ENCODE measurements at regions not wholly inside any gene's neighbourhood (a gene's known extent, or its start where the extent isn't known, plus 50 kb on each side); places are given as distances from the start of the nearest gene placed in this dataset.
"Not testable (repeated sequence)": the region's sequence is repeated elsewhere in the genome, so short reads cannot be mapped to it uniquely, and the experiment has no call there.

DNA sequence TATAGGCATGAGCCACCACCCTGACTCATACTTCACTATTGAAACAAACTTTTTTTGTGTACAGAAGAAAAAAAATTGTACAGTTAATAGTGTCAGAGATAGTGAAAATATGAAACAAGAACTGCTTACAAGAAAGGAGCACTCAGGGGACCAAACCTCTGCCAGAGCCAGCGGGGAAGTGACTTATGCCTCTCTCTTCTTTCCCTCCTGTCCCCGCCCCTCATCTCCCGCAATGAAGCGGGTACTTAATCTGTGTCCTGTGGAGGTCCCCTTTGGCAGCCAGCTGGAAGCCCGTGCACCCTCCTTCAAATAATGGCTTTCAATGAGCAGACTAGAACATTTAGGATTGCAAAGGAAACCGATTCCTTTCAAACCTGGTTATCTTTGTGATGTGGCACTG is 51.5 kb downstream of the PPIAL4A start:
- not testable (repeated sequence) for H4K20me1 ChIP-seq (ENCODE audit: insufficient read depth, low read length); H3K4me1 ChIP-seq (ENCODE audit: low read length); H3K4me3 ChIP-seq (ENCODE audit: low read length); H2AFZ ChIP-seq (ENCODE audit: low read depth, low read length); H3K36me3 ChIP-seq (replicated peaks; ENCODE audit: low read depth, low read length); H3K27me3 ChIP-seq (ENCODE audit: low read depth, low read length); H3K79me2 ChIP-seq (ENCODE audit: low read length); H3K9ac ChIP-seq (ENCODE audit: low read length); H3K9me3 ChIP-seq (ENCODE audit: insufficient read depth, low read length); H3K27ac ChIP-seq (ENCODE audit: low read length)
- peak overlapping the region; percentile 20; the same call in 1 of the 2 replicates for H3K4me2 ChIP-seq (ENCODE audit: low read length)

DNA sequence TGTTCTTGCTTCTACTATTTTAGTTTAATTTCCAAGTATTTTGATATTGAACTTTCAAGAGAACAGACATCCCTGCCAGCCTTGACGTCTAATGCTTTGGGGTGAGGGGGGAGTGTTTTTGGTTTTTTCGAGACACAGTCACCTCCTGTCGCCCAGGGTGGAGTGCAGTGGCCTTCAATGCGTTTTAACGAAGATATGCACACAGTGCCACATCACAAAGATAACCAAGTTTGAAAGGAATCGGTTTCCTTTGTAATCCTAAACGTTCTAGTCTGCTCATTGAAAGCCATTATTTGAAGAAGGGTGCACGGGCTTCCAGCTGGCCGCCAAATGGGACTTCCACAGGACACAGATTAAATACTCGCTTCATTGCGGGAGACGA is 52.3 kb downstream of the PPIAL4A start:
- peak overlapping the region; percentile 75 for H3K4me3 ChIP-seq (ENCODE audit: low read length)
- H2AFZ ChIP-seq (ENCODE audit: low read depth, low read length), result peak overlapping the region; percentile 57
- H3K36me3 ChIP-seq (replicated peaks; ENCODE audit: low read depth, low read length); H3K27me3 ChIP-seq (ENCODE audit: low read depth, low read length); H3K27ac ChIP-seq (ENCODE audit: low read length); H4K20me1 ChIP-seq (ENCODE audit: insufficient read depth, low read length); H3K4me1 ChIP-seq (ENCODE audit: low read length); H3K79me2 ChIP-seq (ENCODE audit: low read length); H3K9me3 ChIP-seq (ENCODE audit: insufficient read depth, low read length): not testable (repeated sequence)
- H3K9ac ChIP-seq (ENCODE audit: low read length), result peak overlapping the region; percentile 78
- peak overlapping the region; percentile 63 for H3K4me2 ChIP-seq (ENCODE audit: low read length)

DNA sequence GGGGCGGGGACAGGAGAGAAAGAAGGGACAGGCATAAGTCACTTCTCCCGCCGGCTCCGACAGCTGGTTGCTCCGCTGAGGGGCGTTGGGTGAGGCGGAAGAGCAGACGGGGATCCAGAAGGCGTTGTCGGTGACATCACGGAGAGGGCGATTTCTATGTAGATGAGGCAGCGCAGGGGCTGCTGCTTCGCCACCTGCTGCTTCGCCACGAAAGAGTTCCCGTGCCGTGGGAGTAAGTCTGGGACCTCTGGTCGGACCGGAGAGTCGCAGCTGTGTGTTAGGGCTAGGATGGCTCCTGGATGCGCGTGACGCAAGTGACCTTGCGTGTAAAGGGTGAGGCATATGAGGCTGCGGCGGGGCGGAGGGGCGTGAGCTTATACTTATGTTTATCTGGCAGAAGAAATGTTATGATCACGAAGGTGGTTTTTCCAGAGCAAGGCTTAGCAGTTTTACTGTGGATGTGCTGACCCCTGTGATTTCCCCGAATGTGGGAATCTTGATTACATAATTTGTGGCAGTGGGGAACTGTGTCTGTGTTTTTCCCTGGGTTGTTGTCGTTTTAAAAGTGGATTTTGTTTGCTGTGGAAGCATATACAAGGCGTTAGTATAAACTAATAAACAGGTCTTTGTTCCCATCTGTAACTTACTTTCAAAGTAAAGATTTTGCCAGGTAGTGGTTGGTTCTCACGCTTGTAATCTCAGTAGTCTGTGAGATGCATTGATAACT is 52.8 kb downstream of the PPIAL4A start:
- Histone ChIP-seq H3K4me3 (ENCODE audit: low read length) (peak overlapping the region; percentile 75), H3K4me2 (ENCODE audit: low read length) (peak overlapping the region; percentile 63), H3K27ac (ENCODE audit: low read length) (peak overlapping the region; percentile 57), H2AFZ (ENCODE audit: low read depth, low read length) (peak overlapping the region; percentile 57), H3K9ac (ENCODE audit: low read length) (peak overlapping the region; percentile 78)
- not testable (repeated sequence) for H3K36me3 ChIP-seq (replicated peaks; ENCODE audit: low read depth, low read length); H3K9me3 ChIP-seq (ENCODE audit: insufficient read depth, low read length); H3K4me1 ChIP-seq (ENCODE audit: low read length); H3K27me3 ChIP-seq (ENCODE audit: low read depth, low read length); H4K20me1 ChIP-seq (ENCODE audit: insufficient read depth, low read length); H3K79me2 ChIP-seq (ENCODE audit: low read length)

DNA sequence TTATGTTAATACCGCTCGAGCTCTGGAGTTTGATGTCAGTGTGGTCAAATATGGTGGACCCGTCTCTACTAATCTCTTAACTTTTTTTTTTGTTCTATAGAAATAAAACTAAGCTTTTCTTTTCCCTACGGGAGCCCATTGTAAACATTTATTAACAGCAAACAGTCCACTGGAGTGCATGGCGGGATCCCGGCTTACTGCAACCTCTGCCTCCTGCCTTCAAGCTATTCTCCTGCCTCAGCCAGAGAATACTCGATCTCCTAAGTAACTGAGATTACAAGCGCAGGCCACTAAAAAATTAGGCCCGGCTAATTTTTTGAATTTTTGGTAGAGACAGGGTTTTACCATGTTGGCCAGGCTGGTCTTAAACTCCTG is 53.4 kb downstream of the PPIAL4A start:
- H3K4me1 ChIP-seq (ENCODE audit: low read length); H3K79me2 ChIP-seq (ENCODE audit: low read length); H3K9me3 ChIP-seq (ENCODE audit: insufficient read depth, low read length); H3K9ac ChIP-seq (ENCODE audit: low read length); H3K36me3 ChIP-seq (replicated peaks; ENCODE audit: low read depth, low read length); H3K27me3 ChIP-seq (ENCODE audit: low read depth, low read length); H4K20me1 ChIP-seq (ENCODE audit: insufficient read depth, low read length); H2AFZ ChIP-seq (ENCODE audit: low read depth, low read length): not testable (repeated sequence)
- Histone ChIP-seq H3K27ac (ENCODE audit: low read length) (peak overlapping the region; percentile 57; the same call in 1 of the 2 replicates), H3K4me3 (ENCODE audit: low read length) (peak overlapping the region; percentile 75; the same call in 1 of the 2 replicates), H3K4me2 (ENCODE audit: low read length) (peak overlapping the region; percentile 63)

DNA sequence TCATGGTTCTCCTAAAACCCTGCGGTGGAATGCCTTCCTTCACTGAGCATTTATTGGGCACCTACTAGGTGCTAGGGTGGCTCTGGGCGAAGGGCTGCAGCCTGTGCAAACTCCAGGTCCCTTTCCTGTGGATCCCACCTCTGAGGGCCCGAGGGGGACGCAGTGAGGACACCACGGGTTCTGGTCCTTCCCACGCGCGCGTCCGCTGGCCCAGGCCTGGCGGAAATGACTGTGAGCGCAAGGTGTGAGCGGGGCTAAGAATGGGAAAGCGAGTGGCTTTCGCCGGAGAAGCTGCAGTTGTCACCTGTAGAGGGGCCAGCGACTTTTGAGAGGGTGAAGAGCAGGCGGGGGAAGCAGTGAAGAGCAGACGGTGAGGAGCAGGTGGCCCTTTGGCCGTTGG is 55.1 kb downstream of the PPIAL4A start:
- not testable (repeated sequence) for H3K27me3 ChIP-seq (ENCODE audit: low read depth, low read length); H3K27ac ChIP-seq (ENCODE audit: low read length); H3K4me3 ChIP-seq (ENCODE audit: low read length); H3K36me3 ChIP-seq (replicated peaks; ENCODE audit: low read depth, low read length); H3K79me2 ChIP-seq (ENCODE audit: low read length); H3K9me3 ChIP-seq (ENCODE audit: insufficient read depth, low read length); H3K4me1 ChIP-seq (ENCODE audit: low read length); H3K9ac ChIP-seq (ENCODE audit: low read length); H4K20me1 ChIP-seq (ENCODE audit: insufficient read depth, low read length); H2AFZ ChIP-seq (ENCODE audit: low read depth, low read length); H3K4me2 ChIP-seq (ENCODE audit: low read length)

DNA sequence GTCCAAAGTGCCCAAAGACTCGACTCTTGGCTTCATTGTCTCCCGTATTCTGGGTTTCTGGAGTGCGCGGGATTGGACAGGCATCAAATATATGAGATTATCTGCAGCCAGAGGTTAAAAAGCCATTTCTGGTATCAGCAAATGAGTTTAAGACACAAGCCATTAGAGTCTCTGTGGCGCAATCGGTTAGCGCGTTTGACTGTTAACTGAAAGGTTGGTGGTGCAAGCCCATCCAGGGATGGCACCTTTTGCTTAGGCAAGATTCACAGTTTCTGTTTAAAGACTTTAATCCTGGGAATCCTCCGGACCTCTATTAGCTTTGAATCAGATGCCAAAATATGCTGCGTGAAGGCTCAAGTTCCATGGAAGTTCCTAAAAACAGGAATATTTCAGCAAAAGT is 55.6 kb downstream of the PPIAL4A start:
- H4K20me1 ChIP-seq (ENCODE audit: insufficient read depth, low read length); H3K4me3 ChIP-seq (ENCODE audit: low read length); H3K79me2 ChIP-seq (ENCODE audit: low read length); H3K9me3 ChIP-seq (ENCODE audit: insufficient read depth, low read length); H3K9ac ChIP-seq (ENCODE audit: low read length); H3K4me1 ChIP-seq (ENCODE audit: low read length); H3K27me3 ChIP-seq (ENCODE audit: low read depth, low read length); H3K4me2 ChIP-seq (ENCODE audit: low read length); H3K27ac ChIP-seq (ENCODE audit: low read length); H3K36me3 ChIP-seq (replicated peaks; ENCODE audit: low read depth, low read length); H2AFZ ChIP-seq (ENCODE audit: low read depth, low read length): not testable (repeated sequence)

DNA sequence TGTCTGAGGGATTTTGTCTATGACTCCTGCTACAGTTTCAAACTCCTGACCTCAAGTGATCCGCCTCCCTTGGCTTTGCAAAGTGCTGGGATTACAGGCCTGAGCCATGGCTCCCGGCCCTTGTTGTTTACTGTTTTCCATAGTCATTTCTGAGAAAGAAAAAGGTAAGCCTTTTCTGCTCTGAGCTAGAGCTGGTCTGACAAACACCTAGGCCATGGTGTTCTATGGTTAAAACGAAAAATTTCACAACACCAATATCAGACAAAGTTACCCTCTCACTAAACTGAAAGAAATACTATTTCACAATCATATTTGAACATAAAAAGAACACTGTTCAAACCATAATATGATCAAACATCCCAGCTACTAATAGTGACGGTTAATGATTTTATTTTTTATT is 57.5 kb downstream of the PPIAL4A start:
- H3K9ac ChIP-seq (ENCODE audit: low read length); H3K36me3 ChIP-seq (replicated peaks; ENCODE audit: low read depth, low read length); H3K79me2 ChIP-seq (ENCODE audit: low read length); H3K9me3 ChIP-seq (ENCODE audit: insufficient read depth, low read length); H2AFZ ChIP-seq (ENCODE audit: low read depth, low read length); H3K4me2 ChIP-seq (ENCODE audit: low read length); H3K27me3 ChIP-seq (ENCODE audit: low read depth, low read length); H3K27ac ChIP-seq (ENCODE audit: low read length); H3K4me1 ChIP-seq (ENCODE audit: low read length); H4K20me1 ChIP-seq (ENCODE audit: insufficient read depth, low read length); H3K4me3 ChIP-seq (ENCODE audit: low read length): not testable (repeated sequence)

DNA sequence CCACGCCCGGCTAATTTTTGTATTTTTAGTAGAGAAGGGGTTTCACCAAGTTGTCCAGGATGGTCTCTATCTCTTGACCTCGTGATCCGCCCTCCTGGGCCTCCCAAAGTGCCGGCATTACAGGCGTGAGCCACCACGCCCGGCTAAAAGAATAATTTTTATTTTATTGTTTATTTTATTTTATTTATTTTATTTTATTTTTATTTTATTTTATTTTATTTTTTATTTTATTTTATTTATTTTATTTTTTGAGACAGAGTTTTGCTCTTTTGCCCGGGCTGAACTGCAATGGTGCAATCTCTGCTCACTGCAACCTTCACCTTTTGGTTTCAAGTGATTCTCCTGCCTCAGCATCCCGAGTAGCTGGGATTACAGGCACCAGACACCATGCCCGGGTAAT is 60.2 kb downstream of the PPIAL4A start:
- not testable (repeated sequence) for H3K4me2 ChIP-seq (ENCODE audit: low read length); H2AFZ ChIP-seq (ENCODE audit: low read depth, low read length); H3K9ac ChIP-seq (ENCODE audit: low read length); H3K4me1 ChIP-seq (ENCODE audit: low read length); H4K20me1 ChIP-seq (ENCODE audit: insufficient read depth, low read length); H3K36me3 ChIP-seq (replicated peaks; ENCODE audit: low read depth, low read length); H3K27ac ChIP-seq (ENCODE audit: low read length); H3K79me2 ChIP-seq (ENCODE audit: low read length); H3K27me3 ChIP-seq (ENCODE audit: low read depth, low read length); H3K4me3 ChIP-seq (ENCODE audit: low read length); H3K9me3 ChIP-seq (ENCODE audit: insufficient read depth, low read length)

GRCh38 chr1:120950633-120951032 is 61.1 kb downstream of the PPIAL4A start:
- H3K4me3 ChIP-seq (ENCODE audit: low read length); H3K4me2 ChIP-seq (ENCODE audit: low read length); H3K27me3 ChIP-seq (ENCODE audit: low read depth, low read length); H3K4me1 ChIP-seq (ENCODE audit: low read length); H3K9me3 ChIP-seq (ENCODE audit: insufficient read depth, low read length); H3K36me3 ChIP-seq (replicated peaks; ENCODE audit: low read depth, low read length); H3K27ac ChIP-seq (ENCODE audit: low read length); H3K9ac ChIP-seq (ENCODE audit: low read length); H3K79me2 ChIP-seq (ENCODE audit: low read length); H2AFZ ChIP-seq (ENCODE audit: low read depth, low read length); H4K20me1 ChIP-seq (ENCODE audit: insufficient read depth, low read length): not testable (repeated sequence)

DNA sequence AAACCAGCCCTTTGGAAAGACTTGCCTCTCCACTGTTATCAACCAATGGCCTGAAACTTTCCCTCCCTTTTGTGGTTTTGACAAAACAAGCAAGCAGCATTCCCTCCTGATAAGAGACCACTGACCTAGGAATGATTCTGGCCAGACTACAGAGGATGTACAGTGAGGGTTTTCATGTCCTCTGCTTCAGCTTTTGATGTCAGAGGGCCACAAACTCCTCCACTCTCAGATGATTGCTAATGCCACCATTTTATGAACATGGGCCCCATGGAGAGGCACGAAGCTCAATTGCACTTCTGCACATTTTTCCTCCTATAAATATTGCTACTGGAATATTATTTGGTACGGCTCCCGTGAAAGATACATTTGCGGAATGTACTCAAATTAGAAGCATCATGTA is 61.5 kb downstream of the PPIAL4A start:
- not testable (repeated sequence) for H2AFZ ChIP-seq (ENCODE audit: low read depth, low read length); H3K4me2 ChIP-seq (ENCODE audit: low read length); H3K36me3 ChIP-seq (replicated peaks; ENCODE audit: low read depth, low read length); H3K4me1 ChIP-seq (ENCODE audit: low read length); H3K4me3 ChIP-seq (ENCODE audit: low read length); H3K27me3 ChIP-seq (ENCODE audit: low read depth, low read length); H3K9me3 ChIP-seq (ENCODE audit: insufficient read depth, low read length); H3K9ac ChIP-seq (ENCODE audit: low read length); H3K27ac ChIP-seq (ENCODE audit: low read length); H4K20me1 ChIP-seq (ENCODE audit: insufficient read depth, low read length); H3K79me2 ChIP-seq (ENCODE audit: low read length)
